Tibial artery (tissue), 4 donors: ENCODE measurements at regions not wholly inside any gene's neighbourhood (a gene's known extent, or its start where the extent isn't known, plus 50 kb on each side); places are given as distances from the start of the nearest gene placed in this dataset.

ENCODE experiments used
- DNase-seq, 2 donors: peaks; one replicate each; pipeline ENCODE4 v3.0.0-alpha.2; 2019
- H3K27ac ChIP-seq, 2 donors: fragments of 200-600 bp; sonication (generic) in 1 of 2; 1 replicate in 1 of 2; 2 replicates in 1 of 2; pipeline ENCODE4 v1.5.1; 2018 to 2019; ENCODE audit warnings: mild to moderate bottlenecking in 1 of 2
- H3K27me3 ChIP-seq, 2 donors: fragments of 200-600 bp; sonication (generic) in 1 of 2; one replicate each; pipeline versions ENCODE4 v1.5.1 to v1.6.0; 2016 to 2019
- H3K36me3 ChIP-seq, 3 donors: fragments of 200-600 bp; sonication (generic) in 2 of 3; one replicate each; pipeline ENCODE4 v1.5.1; 2016 to 2019; ENCODE audit warnings: mild to moderate bottlenecking in 2 of 3
- H3K4me1 ChIP-seq, 4 donors: fragments of 200-600 bp; sonication (generic) in 2 of 4; 1 replicate in 3 of 4; 2 replicates in 1 of 4; pipeline ENCODE4 v1.5.1; 2016 to 2019
- H3K4me3 ChIP-seq, 2 donors: fragments of 200-600 bp; sonication (generic) in 1 of 2; 1 replicate in 1 of 2; 2 replicates in 1 of 2; pipeline ENCODE4 v1.5.1; 2018 to 2019; ENCODE audit warnings: mild to moderate bottlenecking in 2 of 2
- H3K9me3 ChIP-seq, 3 donors: fragments of 200-600 bp; sonication (generic) in 1 of 3; one replicate each; pipeline ENCODE4 v1.5.1; 2016 to 2019
- CTCF ChIP-seq, 2 experiments: fragments of 200-600 bp in 1 of 2; fragments of 450-650 bp in 1 of 2; IDR thresholded peaks; one replicate each; pipeline ENCODE4 v1.5.1; 2017 to 2019; ENCODE audit warnings: antibody characterized with exemption in 2 of 2, mild to moderate bottlenecking in 1 of 2, moderate library complexity in 1 of 2
- intact Hi-C: fragments of 100-400 bp; cut with DNase I; formaldehyde crosslinking; loops from one replicate; pipeline ENCODE4 v1.15.0; 2023; ENCODE audit warnings: low total_unique reads

GRCh38 chr2:150319085-150319484 lies 168.4 kb downstream of the RND3 start:
- Histone ChIP-seq H3K27ac (no peak overlapping the region), H3K36me3 (no peaks in the 10 kb centered on the region), H3K4me1 (peaks cover 0 to 16% (median 0%) of the 10 kb centered on the region in 4 donors), H3K27me3 (no peaks in the 10 kb centered on the region), H3K4me3 (no peak overlapping the region), H3K9me3 (peaks cover 0 to 10% (median 4%) of the 10 kb centered on the region in 3 donors)
- TF ChIP-seq CTCF (IDR thresholded peaks at IDR 0.05): no peak
- DNase-seq: no peak
- intact Hi-C loops: no loop called here

- no peak for DNase-seq
- Histone ChIP-seq H3K36me3 (no peaks in the 10 kb centered on the region), H3K9me3 (peaks cover 0 to 10% (median 4%) of the 10 kb centered on the region in 3 donors), H3K4me3 (no peak overlapping the region), H3K27me3 (no peaks in the 10 kb centered on the region), H3K27ac (no peak overlapping the region), H3K4me1 (no peaks in the 10 kb centered on the region)
- intact Hi-C loops: no loop called here
- TF ChIP-seq CTCF (IDR thresholded peaks at IDR 0.05): no peak
Observed at GRCh38 chr2:150312271-150312670, 175.2 kb downstream of the RND3 start.

- intact Hi-C loops: no loop called here
- Histone ChIP-seq H3K4me3 (no peak overlapping the region), H3K36me3 (no peaks in the 10 kb centered on the region), H3K9me3 (peaks cover 0 to 5% (median 0%) of the 10 kb centered on the region in 3 donors), H3K4me1 (no peaks in the 10 kb centered on the region), H3K27me3 (no peaks in the 10 kb centered on the region), H3K27ac (no peak overlapping the region)
- no peak for TF ChIP-seq CTCF (IDR thresholded peaks at IDR 0.05)
- no peak for DNase-seq
Observed at GRCh38 chr2:150309311-150310080, 178.0 kb downstream of the RND3 start.

- Histone ChIP-seq H3K27ac (no peak overlapping the region), H3K9me3 (peaks cover 0 to 16% (median 13%) of the 10 kb centered on the region in 3 donors), H3K4me3 (no peak overlapping the region), H3K27me3 (no peaks in the 10 kb centered on the region), H3K4me1 (no peaks in the 10 kb centered on the region), H3K36me3 (no peaks in the 10 kb centered on the region)
- intact Hi-C loops: no loop called here
- no peak for TF ChIP-seq CTCF (IDR thresholded peaks at IDR 0.05)
- DNase-seq: no peak
Observed at GRCh38 chr2:150307258-150307657, 180.2 kb downstream of the RND3 start.

GRCh38 chr2:150303281-150303680 lies 184.2 kb downstream of the RND3 start:
- intact Hi-C loops: no loop called here
- Histone ChIP-seq H3K27me3 (no peaks in the 10 kb centered on the region), H3K4me3 (no peak overlapping the region), H3K4me1 (no peaks in the 10 kb centered on the region), H3K9me3 (peaks cover 0 to 16% (median 13%) of the 10 kb centered on the region in 3 donors), H3K36me3 (no peaks in the 10 kb centered on the region), H3K27ac (no peak overlapping the region)
- no peak for DNase-seq
- no peak for TF ChIP-seq CTCF (IDR thresholded peaks at IDR 0.05)
